ENCODE measurements at regions not wholly inside any gene's neighbourhood (a gene's known extent, or its start where the extent isn't known, plus 50 kb on each side); places are given as distances from the start of the nearest gene placed in this dataset.

GRCh38 chr2:195057001-195057400 lies 600.0 kb upstream of the SLC39A10 start:
- TF ChIP-seq, protein P1, sequence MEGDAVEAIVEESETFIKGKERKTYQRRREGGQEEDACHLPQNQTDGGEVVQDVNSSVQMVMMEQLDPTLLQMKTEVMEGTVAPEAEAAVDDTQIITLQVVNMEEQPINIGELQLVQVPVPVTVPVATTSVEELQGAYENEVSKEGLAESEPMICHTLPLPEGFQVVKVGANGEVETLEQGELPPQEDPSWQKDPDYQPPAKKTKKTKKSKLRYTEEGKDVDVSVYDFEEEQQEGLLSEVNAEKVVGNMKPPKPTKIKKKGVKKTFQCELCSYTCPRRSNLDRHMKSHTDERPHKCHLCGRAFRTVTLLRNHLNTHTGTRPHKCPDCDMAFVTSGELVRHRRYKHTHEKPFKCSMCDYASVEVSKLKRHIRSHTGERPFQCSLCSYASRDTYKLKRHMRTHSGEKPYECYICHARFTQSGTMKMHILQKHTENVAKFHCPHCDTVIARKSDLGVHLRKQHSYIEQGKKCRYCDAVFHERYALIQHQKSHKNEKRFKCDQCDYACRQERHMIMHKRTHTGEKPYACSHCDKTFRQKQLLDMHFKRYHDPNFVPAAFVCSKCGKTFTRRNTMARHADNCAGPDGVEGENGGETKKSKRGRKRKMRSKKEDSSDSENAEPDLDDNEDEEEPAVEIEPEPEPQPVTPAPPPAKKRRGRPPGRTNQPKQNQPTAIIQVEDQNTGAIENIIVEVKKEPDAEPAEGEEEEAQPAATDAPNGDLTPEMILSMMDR (IDR thresholded peaks at IDR 0.05) = no peak
- TF ChIP-seq POLR2A (IDR thresholded peaks at IDR 0.05; ENCODE audit: low read length) = no peak
- TF ChIP-seq EP300 (IDR thresholded peaks at IDR 0.05) = no peak
